GM12874 (cell line): ENCODE measurements at regions not wholly inside any gene's neighbourhood (a gene's known extent, or its start where the extent isn't known, plus 50 kb on each side); places are given as distances from the start of the nearest gene placed in this dataset.

Experiments
- TF ChIP-seq, protein P1 (sequence below): IDR thresholded peaks from 2 replicates; pipeline ENCODE4 v1.5.1; 2011; ENCODE audit warnings: low read depth, mild to moderate bottlenecking, control low read depth, low read length, moderate library complexity; ENCODE audit not compliant: insufficient read depth

DNA sequence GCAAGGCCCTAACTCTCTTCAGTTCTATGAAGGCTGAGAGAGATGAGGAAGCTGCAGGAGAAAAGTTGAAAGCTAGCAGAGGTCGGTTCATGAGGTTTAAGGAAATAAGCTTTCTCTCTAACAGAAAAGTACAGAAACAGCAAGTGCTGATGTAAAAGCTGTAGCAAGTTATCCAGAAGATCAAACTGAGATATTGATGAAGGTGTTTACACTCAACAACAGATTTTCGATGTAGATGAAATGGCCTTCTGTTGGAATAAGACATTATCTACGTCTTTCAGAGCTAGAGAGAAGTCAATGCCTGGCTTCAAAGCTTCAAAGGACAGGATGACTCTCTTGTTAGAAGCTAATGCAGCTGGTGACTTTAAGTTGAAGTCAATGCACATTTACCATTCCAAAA lies 87.4 kb downstream of the PDCL3 start:
- TF ChIP-seq, protein P1, sequence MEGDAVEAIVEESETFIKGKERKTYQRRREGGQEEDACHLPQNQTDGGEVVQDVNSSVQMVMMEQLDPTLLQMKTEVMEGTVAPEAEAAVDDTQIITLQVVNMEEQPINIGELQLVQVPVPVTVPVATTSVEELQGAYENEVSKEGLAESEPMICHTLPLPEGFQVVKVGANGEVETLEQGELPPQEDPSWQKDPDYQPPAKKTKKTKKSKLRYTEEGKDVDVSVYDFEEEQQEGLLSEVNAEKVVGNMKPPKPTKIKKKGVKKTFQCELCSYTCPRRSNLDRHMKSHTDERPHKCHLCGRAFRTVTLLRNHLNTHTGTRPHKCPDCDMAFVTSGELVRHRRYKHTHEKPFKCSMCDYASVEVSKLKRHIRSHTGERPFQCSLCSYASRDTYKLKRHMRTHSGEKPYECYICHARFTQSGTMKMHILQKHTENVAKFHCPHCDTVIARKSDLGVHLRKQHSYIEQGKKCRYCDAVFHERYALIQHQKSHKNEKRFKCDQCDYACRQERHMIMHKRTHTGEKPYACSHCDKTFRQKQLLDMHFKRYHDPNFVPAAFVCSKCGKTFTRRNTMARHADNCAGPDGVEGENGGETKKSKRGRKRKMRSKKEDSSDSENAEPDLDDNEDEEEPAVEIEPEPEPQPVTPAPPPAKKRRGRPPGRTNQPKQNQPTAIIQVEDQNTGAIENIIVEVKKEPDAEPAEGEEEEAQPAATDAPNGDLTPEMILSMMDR = no peak

DNA sequence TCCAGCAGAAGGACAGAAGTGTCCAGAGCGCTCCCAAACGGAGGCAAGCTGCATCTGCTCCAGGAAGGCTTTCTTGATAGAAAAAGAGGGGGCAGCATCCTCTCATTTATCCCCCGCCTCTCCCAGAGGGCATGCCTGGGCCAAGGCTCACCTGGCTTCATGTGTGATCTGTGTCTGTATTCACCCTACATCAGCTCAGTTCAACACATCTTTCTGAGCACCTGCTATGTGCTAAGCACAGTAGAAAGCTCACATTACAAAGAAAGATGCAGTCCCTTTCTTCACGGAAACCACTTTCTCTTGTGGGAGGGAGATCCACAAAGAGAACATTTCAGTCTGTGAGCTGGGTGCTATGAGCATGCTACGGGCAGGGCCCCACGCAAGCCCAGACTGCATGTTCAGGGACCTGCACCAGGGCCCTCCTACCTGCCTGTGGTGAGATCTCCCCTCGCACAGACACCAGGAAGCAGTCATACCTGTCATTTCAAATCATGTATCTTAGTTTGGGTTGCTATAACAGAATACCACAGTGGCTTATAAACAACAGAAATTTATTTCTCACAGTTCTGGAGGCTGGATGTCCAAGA lies 90.7 kb downstream of the PDCL3 start:
- TF ChIP-seq, protein P1 = no peak

DNA sequence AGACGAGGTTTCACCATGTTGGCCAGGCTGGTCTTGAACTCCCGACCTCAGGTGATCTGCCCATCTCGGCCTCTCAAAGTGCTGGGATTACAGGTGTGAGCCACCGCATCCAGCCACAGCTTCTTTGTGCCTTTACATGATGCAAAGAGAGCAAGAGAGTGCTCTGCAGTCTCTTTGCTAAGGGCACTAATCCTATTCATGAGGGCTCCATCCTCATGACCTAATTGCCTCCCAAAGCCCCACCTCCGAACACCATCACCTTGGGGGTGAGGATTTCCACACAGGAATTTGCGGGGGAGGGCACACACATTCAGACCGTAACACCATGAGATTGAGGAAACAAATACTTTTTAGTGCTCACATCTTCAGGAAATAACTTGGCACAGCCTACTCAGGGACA lies 91.8 kb downstream of the PDCL3 start:
- TF ChIP-seq, protein P1 = no peak

DNA sequence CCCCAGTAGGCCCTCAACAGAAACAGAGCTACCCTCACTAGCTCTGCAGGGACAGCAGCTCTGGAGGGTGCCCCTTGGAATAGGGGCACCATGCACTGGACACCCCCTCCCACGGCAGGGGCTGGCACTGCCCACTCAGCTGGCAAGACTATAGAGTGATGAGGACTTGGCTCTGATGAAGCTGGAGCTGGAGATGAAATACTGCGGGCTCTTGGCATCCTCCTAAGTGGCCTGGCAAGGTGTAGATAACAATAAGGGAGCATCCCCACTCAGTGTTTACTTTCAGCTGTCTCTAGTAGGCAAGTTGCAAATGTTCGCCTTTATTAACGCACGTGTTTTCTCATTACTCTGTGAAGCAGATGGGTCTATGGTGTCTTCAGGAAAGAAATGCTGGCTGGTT lies 92.7 kb downstream of the PDCL3 start:
- TF ChIP-seq, protein P1 = no peak

DNA sequence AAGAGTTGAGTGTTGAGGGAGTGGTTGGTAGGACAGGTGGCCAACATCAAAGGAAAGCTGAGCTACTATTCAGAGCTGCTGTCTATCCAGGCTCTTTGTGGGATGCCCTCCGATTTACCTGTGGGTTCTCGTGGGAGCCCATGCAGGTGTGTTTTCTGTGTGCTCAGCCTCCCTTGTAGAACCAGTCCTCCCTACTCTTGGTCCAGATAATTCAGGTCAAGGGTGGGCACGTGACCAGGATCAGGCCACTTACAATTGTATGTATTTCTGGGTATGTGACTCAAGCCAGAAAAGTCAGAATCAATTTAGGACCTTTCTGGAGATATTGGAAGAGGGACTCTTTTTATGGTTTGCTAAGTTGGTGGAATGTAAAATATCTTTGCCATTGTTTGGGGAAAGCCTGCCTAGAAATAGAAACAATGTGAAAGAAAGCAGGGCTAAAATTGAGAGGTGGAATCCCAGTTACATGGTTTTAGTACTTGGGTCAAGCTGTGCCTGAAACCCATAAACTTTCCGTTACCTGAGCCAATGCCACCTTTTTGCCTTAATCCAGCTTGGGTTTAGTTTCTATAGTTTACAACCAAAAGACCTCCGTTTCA lies 93.2 kb downstream of the PDCL3 start:
- TF ChIP-seq, protein P1 = no peak

DNA sequence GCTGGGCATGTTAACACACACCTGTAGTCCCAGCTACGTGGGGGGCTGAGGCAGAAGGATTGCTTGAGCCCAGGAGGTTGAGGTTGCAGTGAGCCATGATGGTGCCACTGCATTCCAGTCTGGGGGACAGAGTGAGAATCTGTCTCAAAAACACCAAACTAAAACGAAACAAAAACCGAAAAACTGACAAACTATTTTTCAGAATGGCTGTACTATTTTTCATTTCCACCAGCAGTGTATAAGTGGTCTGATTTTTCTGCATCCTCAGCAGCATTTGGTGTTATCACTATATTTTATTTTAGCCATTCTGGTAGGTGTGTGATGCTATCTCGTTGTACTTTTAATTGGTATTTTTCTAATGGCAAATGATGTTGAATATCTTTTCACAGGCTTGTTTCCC lies 95.2 kb downstream of the PDCL3 start:
- TF ChIP-seq, protein P1 = no peak

DNA sequence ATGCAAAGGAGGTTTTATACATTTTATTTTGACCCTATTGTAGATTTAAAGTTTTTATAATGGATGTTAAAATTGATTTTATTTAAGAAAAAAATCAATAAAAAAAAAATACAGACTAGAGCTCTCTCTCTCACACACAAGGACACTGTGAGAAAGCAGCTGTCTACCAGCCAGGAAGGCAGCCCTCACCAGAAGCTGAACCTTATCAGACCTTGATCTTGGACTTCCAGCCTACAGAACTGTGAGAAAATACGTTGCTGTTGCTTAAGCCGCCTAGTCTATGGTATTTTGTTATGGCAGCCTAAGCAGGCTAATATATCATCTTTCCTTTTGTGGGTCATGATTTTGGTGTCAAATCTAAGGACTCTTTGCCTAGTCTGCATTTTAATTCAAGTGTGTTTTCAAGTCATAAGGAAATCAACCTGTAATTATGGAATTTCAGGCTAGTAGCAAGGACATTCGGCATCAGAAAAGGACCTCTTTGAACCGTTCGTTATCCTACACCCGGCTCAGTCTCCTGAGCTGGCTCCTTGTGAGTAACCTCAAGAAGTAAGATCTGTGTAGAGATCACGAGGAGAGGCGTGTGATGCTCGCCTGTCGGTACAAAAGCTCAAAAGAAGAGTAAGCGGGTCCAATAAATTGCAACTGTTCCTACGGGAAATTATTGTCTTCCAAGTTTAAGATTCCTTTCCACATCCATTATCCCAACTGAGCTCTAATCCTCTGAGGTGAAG lies 98.2 kb downstream of the PDCL3 start:
- TF ChIP-seq, protein P1 = no peak
